H54 (cell line): ENCODE measurements at regions not wholly inside any gene's neighbourhood (a gene's known extent, or its start where the extent isn't known, plus 50 kb on each side); places are given as distances from the start of the nearest gene placed in this dataset.
"Not testable (repeated sequence)": the region's sequence is repeated elsewhere in the genome, so short reads cannot be mapped to it uniquely, and the experiment has no call there.

Experiments
- DNase-seq: peaks from one replicate; pipeline ENCODE4 v3.0.0; 2011; ENCODE audit warnings: low spot score, mixed read lengths; ENCODE audit not compliant: insufficient read length
- FAIRE-seq: peaks from 3 replicates; lab custom pipeline; 2011; peaks lifted over from hg19 to GRCh38; lab: Jason Lieb, UNC
- POLR2A ChIP-seq: IDR thresholded peaks from 2 replicates; pipeline ENCODE4 v1.6.1; 2011; ENCODE audit warnings: low read depth, mild to moderate bottlenecking, low read length

GRCh38 chr3:154656486-154656885, 226.5 kb upstream of the GPR149 start:
- no peak for TF ChIP-seq POLR2A
- DNase-seq (no peak), FAIRE-seq (no peak)

GRCh38 chr3:154642145-154642544, 212.2 kb upstream of the GPR149 start:
- no peak for FAIRE-seq
- no peak for DNase-seq
- no peak for TF ChIP-seq POLR2A

GRCh38 chr3:154625756-154626155, 195.8 kb upstream of the GPR149 start:
- no peak for TF ChIP-seq POLR2A
- no peak for FAIRE-seq
- no peak for DNase-seq

- DNase-seq, FAIRE-seq: not testable (repeated sequence)
Observed at GRCh38 chr3:154619621-154620020, 189.6 kb upstream of the GPR149 start.

- no peak for TF ChIP-seq POLR2A
- no peak for FAIRE-seq
- no peak for DNase-seq
Observed at GRCh38 chr3:154616298-154616697, 186.3 kb upstream of the GPR149 start.

- no peak for TF ChIP-seq POLR2A
- no peak for FAIRE-seq
- DNase-seq = no peak
Observed at GRCh38 chr3:154615471-154615870, 185.5 kb upstream of the GPR149 start.

GRCh38 chr3:154614601-154615000, 184.6 kb upstream of the GPR149 start:
- no peak for DNase-seq
- TF ChIP-seq POLR2A = no peak
- no peak for FAIRE-seq

GRCh38 chr3:154614078-154614477, 184.1 kb upstream of the GPR149 start:
- TF ChIP-seq POLR2A = no peak
- DNase-seq (no peak), FAIRE-seq (no peak)

GRCh38 chr3:154602241-154602640, 172.3 kb upstream of the GPR149 start:
- no peak for TF ChIP-seq POLR2A
- FAIRE-seq (no peak), DNase-seq (no peak)

GRCh38 chr3:154598166-154598565, 168.2 kb upstream of the GPR149 start:
- no peak for FAIRE-seq
- no peak for TF ChIP-seq POLR2A
- no peak for DNase-seq

GRCh38 chr3:154590675-154591384, 160.8 kb upstream of the GPR149 start:
- DNase-seq = no peak
- TF ChIP-seq POLR2A = no peak
- FAIRE-seq = no peak

GRCh38 chr3:154588831-154589230, 158.8 kb upstream of the GPR149 start:
- FAIRE-seq = no peak
- TF ChIP-seq POLR2A = no peak
- DNase-seq = no peak

GRCh38 chr3:154584974-154585373, 155.0 kb upstream of the GPR149 start:
- FAIRE-seq (no peak), DNase-seq (no peak)
- no peak for TF ChIP-seq POLR2A

- FAIRE-seq = no peak
- DNase-seq = no peak
- TF ChIP-seq POLR2A = no peak
Observed at GRCh38 chr3:154584041-154584440, 154.1 kb upstream of the GPR149 start.

GRCh38 chr3:154583086-154583634, 153.2 kb upstream of the GPR149 start:
- TF ChIP-seq POLR2A = no peak
- no peak for FAIRE-seq
- DNase-seq = no peak
